ENCODE measurements at regions not wholly inside any gene's neighbourhood (a gene's known extent, or its start where the extent isn't known, plus 50 kb on each side); places are given as distances from the start of the nearest gene placed in this dataset.

DNA sequence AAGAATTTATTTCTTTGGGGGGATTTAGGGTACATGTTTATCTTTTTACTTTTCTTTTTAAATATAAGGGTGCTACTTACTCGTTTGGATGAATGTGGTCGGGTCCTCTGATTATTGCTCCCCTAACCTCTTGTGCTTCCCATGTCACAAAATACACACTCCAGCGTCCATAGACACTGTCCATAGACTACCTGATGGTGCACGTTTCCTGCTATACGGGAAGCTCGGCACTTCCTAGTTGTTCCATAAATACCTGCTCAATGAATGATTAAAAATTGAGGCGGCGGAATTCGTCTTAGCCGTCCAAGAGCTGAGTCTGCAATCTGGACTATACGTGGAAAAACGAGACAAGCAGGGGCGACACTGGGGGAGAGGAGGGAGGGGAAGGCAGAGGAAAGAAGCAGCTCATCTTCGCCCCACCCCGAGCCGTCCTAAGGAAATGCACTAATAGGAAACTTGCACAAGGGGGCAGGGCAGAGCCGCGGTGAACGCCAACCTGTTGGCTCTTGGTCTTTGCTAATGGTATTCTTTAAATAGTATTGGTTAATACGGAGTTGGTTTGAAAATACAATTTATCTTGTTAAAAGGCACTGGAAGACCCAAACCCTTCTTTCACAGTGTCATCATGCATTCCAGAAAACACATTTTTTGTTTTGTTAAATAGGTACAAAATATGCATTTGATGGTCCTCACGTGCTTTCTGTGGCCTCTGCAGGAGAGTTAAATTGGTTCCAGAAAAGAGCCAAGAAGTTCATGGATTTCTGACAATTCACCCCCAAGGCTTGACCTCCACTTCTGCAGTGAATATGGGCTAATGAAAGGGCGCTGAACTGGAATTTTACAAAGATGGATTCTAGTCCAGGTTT lies 73.0 kb upstream of the KCTD1 start:
- DNase-seq = peak; percentile 51
- H3K9me3 Mint-ChIP-seq (ENCODE audit: unreplicated experiment) = no peaks in the 10 kb centered on the region

DNA sequence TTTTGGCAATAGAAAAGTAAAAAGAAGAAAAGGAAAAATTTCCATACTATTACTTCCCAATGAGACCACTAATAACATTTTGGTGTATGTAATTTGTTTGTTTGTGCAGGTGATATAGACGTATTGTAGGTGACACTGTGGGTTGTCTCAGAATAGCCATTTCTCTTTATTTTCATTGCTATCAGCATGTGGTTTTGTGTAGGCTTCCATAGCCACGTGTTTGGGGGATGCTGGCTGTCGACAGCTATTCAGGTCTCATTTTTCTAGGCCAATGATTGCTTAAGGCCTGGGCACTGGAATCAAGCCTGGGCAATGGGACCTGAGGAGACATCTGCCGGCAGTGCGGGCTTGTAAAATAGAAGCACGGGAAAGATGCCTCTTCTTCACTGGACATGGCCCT lies 71.0 kb upstream of the KCTD1 start:
- Mint-ChIP-seq H3K27me3 (ENCODE audit: unreplicated experiment) (no peaks in the 10 kb centered on the region), H3K36me3 (ENCODE audit: unreplicated experiment) (peaks cover 14% of the 10 kb centered on the region), H3K27ac (ENCODE audit: unreplicated experiment) (no peak overlapping the region), H3K9me3 (ENCODE audit: unreplicated experiment) (no peaks in the 10 kb centered on the region), H3K4me3 (ENCODE audit: unreplicated experiment) (no peak overlapping the region), H3K4me1 (ENCODE audit: low read depth, unreplicated experiment) (peaks cover 4% of the 10 kb centered on the region)
- TF ChIP-seq, protein P1, sequence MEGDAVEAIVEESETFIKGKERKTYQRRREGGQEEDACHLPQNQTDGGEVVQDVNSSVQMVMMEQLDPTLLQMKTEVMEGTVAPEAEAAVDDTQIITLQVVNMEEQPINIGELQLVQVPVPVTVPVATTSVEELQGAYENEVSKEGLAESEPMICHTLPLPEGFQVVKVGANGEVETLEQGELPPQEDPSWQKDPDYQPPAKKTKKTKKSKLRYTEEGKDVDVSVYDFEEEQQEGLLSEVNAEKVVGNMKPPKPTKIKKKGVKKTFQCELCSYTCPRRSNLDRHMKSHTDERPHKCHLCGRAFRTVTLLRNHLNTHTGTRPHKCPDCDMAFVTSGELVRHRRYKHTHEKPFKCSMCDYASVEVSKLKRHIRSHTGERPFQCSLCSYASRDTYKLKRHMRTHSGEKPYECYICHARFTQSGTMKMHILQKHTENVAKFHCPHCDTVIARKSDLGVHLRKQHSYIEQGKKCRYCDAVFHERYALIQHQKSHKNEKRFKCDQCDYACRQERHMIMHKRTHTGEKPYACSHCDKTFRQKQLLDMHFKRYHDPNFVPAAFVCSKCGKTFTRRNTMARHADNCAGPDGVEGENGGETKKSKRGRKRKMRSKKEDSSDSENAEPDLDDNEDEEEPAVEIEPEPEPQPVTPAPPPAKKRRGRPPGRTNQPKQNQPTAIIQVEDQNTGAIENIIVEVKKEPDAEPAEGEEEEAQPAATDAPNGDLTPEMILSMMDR (IDR thresholded peaks at IDR 0.05; ENCODE audit: partially characterized antibody, unreplicated experiment) = no peak
- no peak for DNase-seq

More for the DNA sequence above, 73.0 kb upstream of the KCTD1 start:
- Mint-ChIP-seq H3K4me1 (ENCODE audit: low read depth, unreplicated experiment) (peaks cover 4% of the 10 kb centered on the region), H3K4me3 (ENCODE audit: unreplicated experiment) (no peak overlapping the region), H3K27me3 (ENCODE audit: unreplicated experiment) (no peaks in the 10 kb centered on the region), H3K36me3 (ENCODE audit: unreplicated experiment) (peaks cover 18% of the 10 kb centered on the region), H3K27ac (ENCODE audit: unreplicated experiment) (no peak overlapping the region)
- TF ChIP-seq, protein P1 (IDR thresholded peaks at IDR 0.05; ENCODE audit: partially characterized antibody, unreplicated experiment) = peak; percentile 48

DNA sequence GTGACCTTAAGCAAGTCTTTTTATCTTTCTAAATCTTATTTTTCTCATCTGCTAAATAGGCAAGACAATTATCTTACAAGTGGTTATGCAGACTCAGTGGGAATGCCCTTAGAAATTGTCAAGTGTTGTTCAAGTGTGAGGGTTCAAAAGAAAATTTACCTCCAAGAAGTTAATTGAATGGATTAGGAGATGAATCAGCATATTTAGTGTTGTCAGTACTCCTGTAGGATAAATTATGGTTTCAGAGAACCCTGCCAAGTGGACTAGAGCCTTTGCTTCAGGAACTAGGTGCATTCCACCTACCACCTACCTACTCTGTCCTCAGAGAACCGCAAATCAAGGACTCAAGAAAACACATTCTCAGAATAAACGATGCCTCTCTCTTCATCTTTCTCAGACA lies 69.8 kb upstream of the KCTD1 start:
- TF ChIP-seq, protein P1 (IDR thresholded peaks at IDR 0.05; ENCODE audit: partially characterized antibody, unreplicated experiment) = no peak
- Mint-ChIP-seq H3K27me3 (ENCODE audit: unreplicated experiment) (no peaks in the 10 kb centered on the region), H3K9me3 (ENCODE audit: unreplicated experiment) (no peaks in the 10 kb centered on the region), H3K4me1 (ENCODE audit: low read depth, unreplicated experiment) (peaks cover 4% of the 10 kb centered on the region), H3K36me3 (ENCODE audit: unreplicated experiment) (peaks cover 3% of the 10 kb centered on the region), H3K27ac (ENCODE audit: unreplicated experiment) (no peak overlapping the region), H3K4me3 (ENCODE audit: unreplicated experiment) (no peak overlapping the region)
- DNase-seq = no peak

DNA sequence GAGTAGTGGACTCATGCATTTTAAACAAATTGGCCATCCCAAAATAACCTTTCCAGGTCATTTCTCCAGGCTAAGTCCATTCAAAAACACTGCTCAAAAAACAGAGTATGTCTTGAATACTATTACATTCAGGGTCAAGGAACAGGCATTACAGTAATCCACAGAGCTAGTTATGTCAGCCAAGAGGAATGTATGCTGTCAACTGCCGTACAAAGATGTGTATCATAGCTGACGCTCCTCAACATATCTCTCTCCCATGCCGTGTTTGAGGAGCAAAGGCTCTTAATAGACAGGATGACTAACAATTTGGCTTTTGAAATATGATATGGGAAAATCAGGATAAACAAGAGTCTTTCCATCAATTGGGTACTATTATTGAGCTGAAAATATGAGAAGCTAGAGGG lies 68.8 kb upstream of the KCTD1 start:
- no peak overlapping the region for H3K27ac Mint-ChIP-seq (ENCODE audit: unreplicated experiment)

GRCh38 chr18:26614374-26614773 lies 66.0 kb upstream of the KCTD1 start:
- DNase-seq = no peak
- peaks cover 2% of the 10 kb centered on the region for H3K4me1 Mint-ChIP-seq (ENCODE audit: low read depth, unreplicated experiment)
- no peaks in the 10 kb centered on the region for H3K36me3 Mint-ChIP-seq (ENCODE audit: unreplicated experiment)
- H3K4me3 Mint-ChIP-seq (ENCODE audit: unreplicated experiment) = no peak overlapping the region
- no peak overlapping the region for H3K27ac Mint-ChIP-seq (ENCODE audit: unreplicated experiment)
- TF ChIP-seq, protein P1 (IDR thresholded peaks at IDR 0.05; ENCODE audit: partially characterized antibody, unreplicated experiment) = no peak
- H3K9me3 Mint-ChIP-seq (ENCODE audit: unreplicated experiment) = no peaks in the 10 kb centered on the region
- no peaks in the 10 kb centered on the region for H3K27me3 Mint-ChIP-seq (ENCODE audit: unreplicated experiment)

More for the DNA sequence above, 68.8 kb upstream of the KCTD1 start:
- no peak overlapping the region for H3K4me3 Mint-ChIP-seq (ENCODE audit: unreplicated experiment)
- H3K36me3 Mint-ChIP-seq (ENCODE audit: unreplicated experiment) = no peaks in the 10 kb centered on the region
- no peaks in the 10 kb centered on the region for H3K27me3 Mint-ChIP-seq (ENCODE audit: unreplicated experiment)
- no peaks in the 10 kb centered on the region for H3K9me3 Mint-ChIP-seq (ENCODE audit: unreplicated experiment)
- DNase-seq = no peak
- H3K4me1 Mint-ChIP-seq (ENCODE audit: low read depth, unreplicated experiment) = peaks cover 4% of the 10 kb centered on the region
- TF ChIP-seq, protein P1 (IDR thresholded peaks at IDR 0.05; ENCODE audit: partially characterized antibody, unreplicated experiment) = no peak

Measured in glutamatergic neuron (in vitro differentiated cells).